K562 (cell line): ENCODE measurements at regions not wholly inside any gene's neighbourhood (a gene's known extent, or its start where the extent isn't known, plus 50 kb on each side); places are given as distances from the start of the nearest gene placed in this dataset.

Experiments used
- CAMTA2 ChIP-seq: fragments of 250-450 bp; sonication (Bioruptor Pico); conservative IDR thresholded peaks from 2 replicates; pipeline ENCODE4 v1.5.1; 2022
- CBFB ChIP-seq: sonication (generic); formaldehyde crosslinking; IDR thresholded peaks from 2 replicates; pipeline ENCODE4 v1.4.0; 2020; ENCODE audit warnings: mild to moderate bottlenecking, missing genetic modification reagents
- CTCF ChIP-seq, 3 experiments: IDR thresholded peaks in 2 of 3; conservative IDR thresholded peaks in 1 of 3; 2 replicates each; pipeline ENCODE4 v1.5.1; 2011 to 2012; ENCODE audit warnings: low read length in 3 of 3, mild to moderate bottlenecking in 3 of 3, control low read depth in 2 of 3, improper control_type of control experiment in 1 of 3, inconsistent platforms in 1 of 3, low read depth in 1 of 3, mixed read lengths in 1 of 3, moderate library complexity in 1 of 3; ENCODE audit not compliant: insufficient read depth in 2 of 3
- MGA ChIP-seq: fragments of 450-650 bp; IDR thresholded peaks from 2 replicates; pipeline ENCODE4 v1.6.1; 2016; ENCODE audit warnings: mild to moderate bottlenecking, moderate library complexity
- NFIC ChIP-seq: fragments of 450-650 bp; IDR thresholded peaks from 2 replicates; pipeline ENCODE4 v1.6.1; 2017; ENCODE audit warnings: mild to moderate bottlenecking, inconsistent platforms
- POLR2A ChIP-seq: fragments of 450-650 bp; conservative IDR thresholded peaks from 2 replicates; pipeline ENCODE4 v1.6.1; 2016
- RAD21 ChIP-seq, 2 experiments: fragments of 250-450 bp in 1 of 2; fragments of 450-650 bp in 1 of 2; sonication (Bioruptor Pico) in 1 of 2; formaldehyde crosslinking in 1 of 2; IDR thresholded peaks in 1 of 2; conservative IDR thresholded peaks in 1 of 2; 2 replicates each; pipeline versions ENCODE4 v1.4.0 to v1.8.0; 2020 to 2022; ENCODE audit warnings: mild to moderate bottlenecking in 2 of 2, moderate library complexity in 1 of 2
- SRF ChIP-seq, 2 experiments: fragments of 250-450, 450-650 bp in 1 of 2; sonication (Bioruptor Pico) in 1 of 2; sonication (generic) in 1 of 2; formaldehyde crosslinking; IDR thresholded peaks; 2 replicates each; pipeline versions ENCODE4 v1.5.0 to v1.5.1; 2020 to 2022; ENCODE audit warnings: mild to moderate bottlenecking in 1 of 2, missing genetic modification reagents in 1 of 2
- USF2 ChIP-seq: sonication (generic); formaldehyde crosslinking; IDR thresholded peaks from 2 replicates; pipeline ENCODE4 v1.5.0; 2020; ENCODE audit warnings: missing genetic modification reagents
- TF ChIP-seq, protein P1 (sequence below): sonication (generic); formaldehyde crosslinking; IDR thresholded peaks from 2 replicates; pipeline ENCODE4 v1.8.0; 2023; ENCODE audit warnings: missing genetic modification reagents, mild to moderate bottlenecking, borderline replicate concordance
- TF ChIP-seq, protein P2 (sequence below): sonication (generic); formaldehyde crosslinking; IDR thresholded peaks from 2 replicates; pipeline ENCODE4 v1.9.0; 2022; ENCODE audit warnings: mild to moderate bottlenecking, missing genetic modification reagents

GRCh38 chr3:16053794-16054193, 120.7 kb upstream of the GALNT15 start:
- no peak for TF ChIP-seq USF2 (CRISPR knock-in tag)
- no peak for TF ChIP-seq SRF (CRISPR knock-in tag; IDR thresholded peaks at IDR 0.05)
- TF ChIP-seq RAD21 (CRISPR knock-in tag; conservative IDR thresholded peaks at IDR 0.05 in 1 of 2, IDR thresholded peaks at IDR 0.05 in 1 of 2): no peak
- TF ChIP-seq, protein P1, sequence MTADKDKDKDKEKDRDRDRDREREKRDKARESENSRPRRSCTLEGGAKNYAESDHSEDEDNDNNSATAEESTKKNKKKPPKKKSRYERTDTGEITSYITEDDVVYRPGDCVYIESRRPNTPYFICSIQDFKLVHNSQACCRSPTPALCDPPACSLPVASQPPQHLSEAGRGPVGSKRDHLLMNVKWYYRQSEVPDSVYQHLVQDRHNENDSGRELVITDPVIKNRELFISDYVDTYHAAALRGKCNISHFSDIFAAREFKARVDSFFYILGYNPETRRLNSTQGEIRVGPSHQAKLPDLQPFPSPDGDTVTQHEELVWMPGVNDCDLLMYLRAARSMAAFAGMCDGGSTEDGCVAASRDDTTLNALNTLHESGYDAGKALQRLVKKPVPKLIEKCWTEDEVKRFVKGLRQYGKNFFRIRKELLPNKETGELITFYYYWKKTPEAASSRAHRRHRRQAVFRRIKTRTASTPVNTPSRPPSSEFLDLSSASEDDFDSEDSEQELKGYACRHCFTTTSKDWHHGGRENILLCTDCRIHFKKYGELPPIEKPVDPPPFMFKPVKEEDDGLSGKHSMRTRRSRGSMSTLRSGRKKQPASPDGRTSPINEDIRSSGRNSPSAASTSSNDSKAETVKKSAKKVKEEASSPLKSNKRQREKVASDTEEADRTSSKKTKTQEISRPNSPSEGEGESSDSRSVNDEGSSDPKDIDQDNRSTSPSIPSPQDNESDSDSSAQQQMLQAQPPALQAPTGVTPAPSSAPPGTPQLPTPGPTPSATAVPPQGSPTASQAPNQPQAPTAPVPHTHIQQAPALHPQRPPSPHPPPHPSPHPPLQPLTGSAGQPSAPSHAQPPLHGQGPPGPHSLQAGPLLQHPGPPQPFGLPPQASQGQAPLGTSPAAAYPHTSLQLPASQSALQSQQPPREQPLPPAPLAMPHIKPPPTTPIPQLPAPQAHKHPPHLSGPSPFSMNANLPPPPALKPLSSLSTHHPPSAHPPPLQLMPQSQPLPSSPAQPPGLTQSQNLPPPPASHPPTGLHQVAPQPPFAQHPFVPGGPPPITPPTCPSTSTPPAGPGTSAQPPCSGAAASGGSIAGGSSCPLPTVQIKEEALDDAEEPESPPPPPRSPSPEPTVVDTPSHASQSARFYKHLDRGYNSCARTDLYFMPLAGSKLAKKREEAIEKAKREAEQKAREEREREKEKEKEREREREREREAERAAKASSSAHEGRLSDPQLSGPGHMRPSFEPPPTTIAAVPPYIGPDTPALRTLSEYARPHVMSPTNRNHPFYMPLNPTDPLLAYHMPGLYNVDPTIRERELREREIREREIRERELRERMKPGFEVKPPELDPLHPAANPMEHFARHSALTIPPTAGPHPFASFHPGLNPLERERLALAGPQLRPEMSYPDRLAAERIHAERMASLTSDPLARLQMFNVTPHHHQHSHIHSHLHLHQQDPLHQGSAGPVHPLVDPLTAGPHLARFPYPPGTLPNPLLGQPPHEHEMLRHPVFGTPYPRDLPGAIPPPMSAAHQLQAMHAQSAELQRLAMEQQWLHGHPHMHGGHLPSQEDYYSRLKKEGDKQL: no peak
- no peak for TF ChIP-seq CAMTA2 (CRISPR knock-in tag)
- no peak for TF ChIP-seq CTCF (IDR thresholded peaks at IDR 0.05 in 2 of 3, conservative IDR thresholded peaks at IDR 0.05 in 1 of 3; ENCODE audit: insufficient read depth in 2 of 3, low read depth in 1 of 3, low read length in 3 of 3)
- no peak for TF ChIP-seq MGA
- TF ChIP-seq CBFB (CRISPR knock-in tag): no peak
- TF ChIP-seq NFIC: no peak
- TF ChIP-seq POLR2A: no peak
- TF ChIP-seq, protein P2, sequence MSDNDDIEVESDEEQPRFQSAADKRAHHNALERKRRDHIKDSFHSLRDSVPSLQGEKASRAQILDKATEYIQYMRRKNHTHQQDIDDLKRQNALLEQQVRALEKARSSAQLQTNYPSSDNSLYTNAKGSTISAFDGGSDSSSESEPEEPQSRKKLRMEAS: no peak
